GM12891 (cell line): ENCODE measurements at regions not wholly inside any gene's neighbourhood (a gene's known extent, or its start where the extent isn't known, plus 50 kb on each side); places are given as distances from the start of the nearest gene placed in this dataset.

Experiments used
- POLR2A ChIP-seq: IDR thresholded peaks from 2 replicates; pipeline ENCODE4 v1.6.1; 2011; ENCODE audit warnings: low read depth, low read length, control low read depth
- POLR2AphosphoS5 ChIP-seq: IDR thresholded peaks from 2 replicates; pipeline ENCODE4 v1.6.1; 2011; ENCODE audit warnings: low read depth, low read length, control low read depth
- POU2F2 ChIP-seq: IDR thresholded peaks from 2 replicates; pipeline ENCODE4 v1.6.1; 2011; ENCODE audit warnings: low read depth, mild to moderate bottlenecking, control low read depth, low read length, moderate library complexity

DNA sequence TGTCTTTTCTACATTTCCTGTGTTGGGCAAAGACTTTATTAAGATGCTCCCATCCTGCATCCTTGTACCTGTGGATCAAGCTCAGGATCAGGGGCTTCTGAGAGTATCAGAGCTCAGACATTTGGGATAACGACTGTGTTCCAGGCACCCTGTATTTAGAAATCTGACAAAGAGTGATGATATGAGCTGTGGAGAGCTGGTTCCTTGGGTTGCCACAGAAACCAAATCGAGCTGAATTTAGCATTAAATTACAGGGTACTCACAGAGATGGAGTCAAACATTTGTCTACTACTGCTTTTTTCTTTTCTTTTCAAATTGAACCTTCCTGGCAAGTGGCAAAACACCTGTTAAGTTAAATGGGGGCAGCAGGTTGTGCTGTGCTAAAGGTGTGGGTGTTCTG lies 110.6 kb downstream of the XCL2 start:
- TF ChIP-seq POLR2AphosphoS5 (no peak), POLR2A (no peak), POU2F2 (no peak)
